ENCODE measurements at regions not wholly inside any gene's neighbourhood (a gene's known extent, or its start where the extent isn't known, plus 50 kb on each side); places are given as distances from the start of the nearest gene placed in this dataset.

GRCh38 chr10:128865436-128866195 is 601.4 kb upstream of the MGMT start:
- Histone ChIP-seq H3K4me2 (ENCODE audit: low read length, poor library complexity, severe bottlenecking) (no peak overlapping the region), H2BK120ac (ENCODE audit: low read depth, low read length) (no peak overlapping the region), H2AFZ (ENCODE audit: low read depth, low read length) (no peak overlapping the region), H3K4me3 (ENCODE audit: insufficient read depth in 1 of 2, low read depth in 1 of 2, low read length in 2 of 2) (no peak overlapping the region), H3K14ac (ENCODE audit: low read length in 2 of 2) (no peak overlapping the region), H2AK5ac (ENCODE audit: low read length, severe bottlenecking) (no peak overlapping the region), H4K91ac (ENCODE audit: low read length) (no peak overlapping the region), H3K9ac (ENCODE audit: low read length) (no peak overlapping the region), H3K23ac (ENCODE audit: low read length in 2 of 2) (no peak overlapping the region), H2BK5ac (ENCODE audit: low read depth, low read length, poor library complexity, severe bottlenecking) (no peak overlapping the region), H2BK15ac (ENCODE audit: low read depth, poor library complexity, severe bottlenecking) (no peak overlapping the region), H3K9me3 (ENCODE audit: control insufficient read depth, low read length) (no peaks in the 10 kb centered on the region), H4K8ac (ENCODE audit: low read length) (no peak overlapping the region), H3K18ac (ENCODE audit: low read depth in 1 of 2, low read length in 2 of 2) (no peak overlapping the region), H3K27ac (ENCODE audit: low read length, poor library complexity, severe bottlenecking) (no peak overlapping the region), H2BK12ac (ENCODE audit: low read length in 2 of 2) (no peak overlapping the region), H3K36me3 (ENCODE audit: control insufficient read depth in 1 of 2, insufficient read depth in 2 of 2, low read depth in 1 of 2, low read length in 2 of 2) (no peaks in the 10 kb centered on the region), H3K79me1 (replicated peaks; ENCODE audit: low read length, poor library complexity, severe bottlenecking) (no peaks in the 10 kb centered on the region), H3K4ac (ENCODE audit: low read depth in 1 of 2, low read length in 2 of 2) (no peak overlapping the region), H3K27me3 (ENCODE audit: control insufficient read depth in 1 of 2, insufficient read depth in 1 of 2, low read length in 2 of 2) (no peaks in the 10 kb centered on the region), H3K4me1 (ENCODE audit: control insufficient read depth, insufficient read depth, low read depth, low read length) (peaks cover under 1% of the 10 kb centered on the region)
- 79% methylated on average over 14 of the region's 14 CpGs for WGBS
- DNase-seq = no peak

DNA sequence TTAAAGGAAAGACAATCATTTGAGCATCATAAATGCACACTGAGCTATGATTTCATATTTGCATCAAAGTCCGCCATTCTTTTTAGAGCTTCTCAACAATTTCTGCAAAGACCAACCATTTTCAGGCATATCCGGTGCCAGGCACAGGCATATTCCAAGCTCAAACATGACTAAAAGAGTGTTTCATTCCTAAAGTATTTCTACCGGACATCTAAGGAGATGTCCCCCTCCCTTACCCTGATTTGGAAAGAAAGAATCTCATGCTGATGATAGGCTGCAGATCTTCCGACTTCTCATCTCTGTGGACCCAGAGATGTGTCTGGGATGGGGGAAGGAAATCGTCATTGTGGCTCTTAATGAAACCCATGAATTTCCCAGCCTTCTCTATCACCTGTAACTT is 600.5 kb upstream of the MGMT start:
- H3K27ac ChIP-seq (ENCODE audit: low read length, poor library complexity, severe bottlenecking) = no peak overlapping the region
- no peak overlapping the region for H2BK120ac ChIP-seq (ENCODE audit: low read depth, low read length)
- no peak overlapping the region for H3K18ac ChIP-seq (ENCODE audit: low read depth in 1 of 2, low read length in 2 of 2)
- no peak overlapping the region for H4K8ac ChIP-seq (ENCODE audit: low read length)
- H2BK5ac ChIP-seq (ENCODE audit: low read depth, low read length, poor library complexity, severe bottlenecking) = no peak overlapping the region
- H3K27me3 ChIP-seq (ENCODE audit: control insufficient read depth in 1 of 2, insufficient read depth in 1 of 2, low read length in 2 of 2) = no peaks in the 10 kb centered on the region
- H2AK5ac ChIP-seq (ENCODE audit: low read length, severe bottlenecking) = no peak overlapping the region
- no peak overlapping the region for H3K4me2 ChIP-seq (ENCODE audit: low read length, poor library complexity, severe bottlenecking)
- 78% methylated on average over 4 of the region's 5 CpGs for WGBS
- no peak overlapping the region for H4K91ac ChIP-seq (ENCODE audit: low read length)
- H2AFZ ChIP-seq (ENCODE audit: low read depth, low read length) = no peak overlapping the region
- DNase-seq = no peak
- H3K9ac ChIP-seq (ENCODE audit: low read length) = no peak overlapping the region
- no peaks in the 10 kb centered on the region for H3K36me3 ChIP-seq (ENCODE audit: control insufficient read depth in 1 of 2, insufficient read depth in 2 of 2, low read depth in 1 of 2, low read length in 2 of 2)
- no peak overlapping the region for H3K4me3 ChIP-seq (ENCODE audit: insufficient read depth in 1 of 2, low read depth in 1 of 2, low read length in 2 of 2)
- no peaks in the 10 kb centered on the region for H3K9me3 ChIP-seq (ENCODE audit: control insufficient read depth, low read length)
- no peak overlapping the region for H2BK12ac ChIP-seq (ENCODE audit: low read length in 2 of 2)
- H3K4ac ChIP-seq (ENCODE audit: low read depth in 1 of 2, low read length in 2 of 2) = no peak overlapping the region
- no peak overlapping the region for H3K14ac ChIP-seq (ENCODE audit: low read length in 2 of 2)
- H3K4me1 ChIP-seq (ENCODE audit: control insufficient read depth, insufficient read depth, low read depth, low read length) = no peaks in the 10 kb centered on the region
- H3K23ac ChIP-seq (ENCODE audit: low read length in 2 of 2) = no peak overlapping the region
- H2BK15ac ChIP-seq (ENCODE audit: low read depth, poor library complexity, severe bottlenecking) = no peak overlapping the region
- no peaks in the 10 kb centered on the region for H3K79me1 ChIP-seq (replicated peaks; ENCODE audit: low read length, poor library complexity, severe bottlenecking)

DNA sequence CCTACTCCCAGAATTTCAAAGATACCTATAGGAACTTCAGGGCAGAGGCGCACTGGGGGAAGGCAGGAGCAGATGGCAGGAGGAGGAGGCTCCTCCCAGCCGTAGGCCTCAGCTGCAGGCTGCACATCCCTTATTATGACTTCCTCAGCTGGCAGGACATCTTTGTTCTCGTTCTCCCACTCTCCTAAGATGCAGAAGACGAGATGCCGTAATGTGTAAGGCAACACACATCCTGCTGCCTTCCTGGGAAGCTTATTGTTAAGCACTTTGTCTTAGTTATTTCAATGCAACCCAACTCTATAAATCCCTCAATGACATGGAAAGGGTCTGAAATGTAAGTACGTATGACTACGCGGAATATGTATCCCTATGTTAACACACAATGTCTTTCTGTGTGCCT is 599.8 kb upstream of the MGMT start:
- no peak overlapping the region for H2BK120ac ChIP-seq (ENCODE audit: low read depth, low read length)

DNA sequence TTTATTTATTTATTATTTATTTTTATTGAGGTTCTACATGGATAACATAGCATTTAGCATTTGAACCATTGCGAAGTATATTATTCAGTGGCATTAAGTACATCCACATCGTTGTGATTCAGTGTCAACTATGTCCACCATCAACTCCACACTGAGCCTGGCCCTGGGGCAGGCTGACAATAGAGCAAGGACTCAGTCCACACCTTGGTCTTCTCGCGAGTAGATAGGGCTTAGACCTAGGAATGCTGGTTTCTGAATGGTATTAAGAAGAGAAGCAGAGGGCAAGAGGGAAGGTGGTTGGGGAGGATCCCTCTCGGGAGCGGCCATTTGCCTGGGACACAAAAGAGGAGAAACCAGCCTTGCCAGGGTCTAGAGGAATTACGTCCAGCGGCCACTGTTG is 599.2 kb upstream of the MGMT start:
- no peak overlapping the region for H2BK5ac ChIP-seq (ENCODE audit: low read depth, low read length, poor library complexity, severe bottlenecking)
- no peak overlapping the region for H2BK15ac ChIP-seq (ENCODE audit: low read depth, poor library complexity, severe bottlenecking)
- no peak overlapping the region for H3K9ac ChIP-seq (ENCODE audit: low read length)
- 85% methylated on average over 8 of the region's 8 CpGs for WGBS
- H3K4me1 ChIP-seq (ENCODE audit: control insufficient read depth, insufficient read depth, low read depth, low read length) = no peaks in the 10 kb centered on the region
- no peak overlapping the region for H3K4me3 ChIP-seq (ENCODE audit: insufficient read depth in 1 of 2, low read depth in 1 of 2, low read length in 2 of 2)
- H2BK120ac ChIP-seq (ENCODE audit: low read depth, low read length) = no peak overlapping the region
- H3K23ac ChIP-seq (ENCODE audit: low read length in 2 of 2) = no peak overlapping the region
- no peak overlapping the region for H3K4ac ChIP-seq (ENCODE audit: low read depth in 1 of 2, low read length in 2 of 2)
- no peak for DNase-seq
- H3K36me3 ChIP-seq (ENCODE audit: control insufficient read depth in 1 of 2, insufficient read depth in 2 of 2, low read depth in 1 of 2, low read length in 2 of 2) = no peaks in the 10 kb centered on the region
- no peak overlapping the region for H2AK5ac ChIP-seq (ENCODE audit: low read length, severe bottlenecking)
- H3K27ac ChIP-seq (ENCODE audit: low read length, poor library complexity, severe bottlenecking) = no peak overlapping the region
- H4K8ac ChIP-seq (ENCODE audit: low read length) = no peak overlapping the region
- no peak overlapping the region for H3K14ac ChIP-seq (ENCODE audit: low read length in 2 of 2)
- H4K91ac ChIP-seq (ENCODE audit: low read length) = no peak overlapping the region
- H3K9me3 ChIP-seq (ENCODE audit: control insufficient read depth, low read length) = no peaks in the 10 kb centered on the region
- H3K4me2 ChIP-seq (ENCODE audit: low read length, poor library complexity, severe bottlenecking) = no peak overlapping the region
- no peak overlapping the region for H2BK12ac ChIP-seq (ENCODE audit: low read length in 2 of 2)
- H2AFZ ChIP-seq (ENCODE audit: low read depth, low read length) = no peak overlapping the region
- H3K79me1 ChIP-seq (replicated peaks; ENCODE audit: low read length, poor library complexity, severe bottlenecking) = no peaks in the 10 kb centered on the region
- H3K18ac ChIP-seq (ENCODE audit: low read depth in 1 of 2, low read length in 2 of 2) = no peak overlapping the region
- H3K27me3 ChIP-seq (ENCODE audit: control insufficient read depth in 1 of 2, insufficient read depth in 1 of 2, low read length in 2 of 2) = no peaks in the 10 kb centered on the region

More for the DNA sequence above, 599.8 kb upstream of the MGMT start:
- Histone ChIP-seq H3K14ac (ENCODE audit: low read length in 2 of 2) (no peak overlapping the region), H2BK5ac (ENCODE audit: low read depth, low read length, poor library complexity, severe bottlenecking) (no peak overlapping the region), H3K23ac (ENCODE audit: low read length in 2 of 2) (no peak overlapping the region), H2AFZ (ENCODE audit: low read depth, low read length) (no peak overlapping the region), H4K8ac (ENCODE audit: low read length) (no peak overlapping the region), H2AK5ac (ENCODE audit: low read length, severe bottlenecking) (no peak overlapping the region), H3K4me1 (ENCODE audit: control insufficient read depth, insufficient read depth, low read depth, low read length) (no peaks in the 10 kb centered on the region), H3K36me3 (ENCODE audit: control insufficient read depth in 1 of 2, insufficient read depth in 2 of 2, low read depth in 1 of 2, low read length in 2 of 2) (no peaks in the 10 kb centered on the region), H3K27ac (ENCODE audit: low read length, poor library complexity, severe bottlenecking) (no peak overlapping the region), H2BK15ac (ENCODE audit: low read depth, poor library complexity, severe bottlenecking) (no peak overlapping the region), H3K9ac (ENCODE audit: low read length) (no peak overlapping the region), H3K9me3 (ENCODE audit: control insufficient read depth, low read length) (no peaks in the 10 kb centered on the region), H3K4me3 (ENCODE audit: insufficient read depth in 1 of 2, low read depth in 1 of 2, low read length in 2 of 2) (no peak overlapping the region), H2BK12ac (ENCODE audit: low read length in 2 of 2) (no peak overlapping the region), H3K4me2 (ENCODE audit: low read length, poor library complexity, severe bottlenecking) (no peak overlapping the region), H4K91ac (ENCODE audit: low read length) (no peak overlapping the region), H3K18ac (ENCODE audit: low read depth in 1 of 2, low read length in 2 of 2) (no peak overlapping the region), H3K79me1 (replicated peaks; ENCODE audit: low read length, poor library complexity, severe bottlenecking) (no peaks in the 10 kb centered on the region), H3K27me3 (ENCODE audit: control insufficient read depth in 1 of 2, insufficient read depth in 1 of 2, low read length in 2 of 2) (no peaks in the 10 kb centered on the region), H3K4ac (ENCODE audit: low read depth in 1 of 2, low read length in 2 of 2) (no peak overlapping the region)
- WGBS = 76% methylated on average over 6 of the region's 8 CpGs
- DNase-seq = no peak

All from mesenchymal stem cell (in vitro differentiated cells and primary cell).